IMR-90 (cell line): ENCODE measurements at regions not wholly inside any gene's neighbourhood (a gene's known extent, or its start where the extent isn't known, plus 50 kb on each side); places are given as distances from the start of the nearest gene placed in this dataset.
"Not testable (repeated sequence)": the region's sequence is repeated elsewhere in the genome, so short reads cannot be mapped to it uniquely, and the experiment has no call there.

Experiments
- ATAC-seq: fragments of 200-7000 bp; cut with Tn5 transposase; 2 replicates; pipeline ENCODE4 v1.9.1; 2020; ENCODE audit warnings: low read depth, mild to moderate bottlenecking, moderate library complexity
- BruUV-seq: library from RNA; stranded (reverse); fragments of 400-500 nt; replicated peaks from 2 replicates; lab custom pipeline; 2021; lab: Mats Ljungman, UMichigan
- CTCF ChIA-PET: fragments of 300-600 bp; formaldehyde crosslinking; extraction: SDS; loops from one replicate; lab custom pipeline; 2021; ENCODE audit warnings: antibody characterized with exemption; lab: Yijun Ruan, JAX
- POLR2A ChIA-PET: fragments of 300-600 bp; sonication (Branson Sonifier 250); formaldehyde crosslinking; loops from one replicate; lab custom pipeline; 2022; ENCODE audit warnings: antibody characterized with exemption; ENCODE audit not compliant: unreplicated experiment; lab: Charles Lee
- DNase-seq: peaks from one replicate; pipeline ENCODE4 v3.0.0; 2013
- H2AFZ ChIP-seq: replicated peaks from 2 replicates; pipeline ENCODE3; 2013; ENCODE audit warnings: low read length, mild to moderate bottlenecking; ENCODE audit not compliant: poor library complexity
- H2AK5ac ChIP-seq: 2 replicates; pipeline ENCODE4 v1.6.1; 2013; ENCODE audit warnings: low read depth, low read length, inconsistent platforms
- H2AK9ac ChIP-seq: replicated peaks from 2 replicates; pipeline ENCODE3; 2013; ENCODE audit warnings: mild to moderate bottlenecking, low read depth, low read length, moderate library complexity; ENCODE audit not compliant: poor library complexity
- H2BK120ac ChIP-seq: 2 replicates; pipeline ENCODE4 v1.6.1; 2013; ENCODE audit warnings: low read depth, low read length, inconsistent platforms
- H2BK15ac ChIP-seq: 3 replicates; pipeline ENCODE4 v1.6.1; 2013; ENCODE audit warnings: low read depth, low read length, inconsistent platforms
- H2BK20ac ChIP-seq: 2 replicates; pipeline ENCODE4 v1.6.1; 2013; ENCODE audit warnings: low read depth, mild to moderate bottlenecking, inconsistent platforms, low read length, moderate library complexity
- H2BK5ac ChIP-seq: 2 replicates; pipeline ENCODE4 v1.6.1; 2013; ENCODE audit warnings: mild to moderate bottlenecking, low read depth, low read length, inconsistent platforms; ENCODE audit not compliant: poor library complexity, severe bottlenecking
- H3K14ac ChIP-seq: replicated peaks from 2 replicates; pipeline ENCODE4 v1.6.1; 2013; ENCODE audit warnings: low read depth, low read length, inconsistent platforms
- H3K18ac ChIP-seq: 2 replicates; pipeline ENCODE4 v1.6.1; 2013; ENCODE audit warnings: low read depth, low read length, control low read depth
- H3K23ac ChIP-seq: 2 replicates; pipeline ENCODE4 v1.6.1; 2013; ENCODE audit warnings: low read depth, low read length, inconsistent platforms
- H3K27ac ChIP-seq: 2 replicates; pipeline ENCODE4 v1.5.1; 2013; ENCODE audit warnings: mild to moderate bottlenecking, control low read depth, low read length; ENCODE audit not compliant: insufficient read depth
- H3K27me3 ChIP-seq: 2 replicates; pipeline ENCODE4 v1.6.1; 2013; ENCODE audit warnings: low read length; ENCODE audit not compliant: control insufficient read depth, insufficient read depth
- H3K36me3 ChIP-seq: 2 replicates; pipeline ENCODE4 v1.6.1; 2013; ENCODE audit warnings: low read length, mixed read lengths; ENCODE audit not compliant: control insufficient read depth, insufficient read depth
- H3K4ac ChIP-seq: 2 replicates; pipeline ENCODE4 v1.6.1; 2013; ENCODE audit warnings: low read depth, low read length, inconsistent platforms
- H3K4me1 ChIP-seq: 2 replicates; pipeline ENCODE4 v1.6.1; 2013; ENCODE audit warnings: low read length, mixed read lengths; ENCODE audit not compliant: control insufficient read depth, insufficient read depth
- H3K4me2 ChIP-seq: 2 replicates; pipeline ENCODE4 v1.6.1; 2013; ENCODE audit warnings: low read depth, mild to moderate bottlenecking, control low read depth, low read length, moderate library complexity
- H3K4me3 ChIP-seq: 2 replicates; pipeline ENCODE4 v1.5.1; 2013; ENCODE audit warnings: low read depth, mild to moderate bottlenecking, control low read depth, low read length, moderate library complexity; ENCODE audit not compliant: insufficient read depth
- H3K56ac ChIP-seq: 2 replicates; pipeline ENCODE4 v1.6.1; 2013; ENCODE audit warnings: low read length, inconsistent platforms; ENCODE audit not compliant: insufficient read depth; ENCODE audit errors: extremely low read depth
- H3K79me1 ChIP-seq, 2 experiments: 2 replicates each; pipeline ENCODE4 v1.6.1; 2013; ENCODE audit warnings: low read length in 2 of 2, inconsistent platforms in 1 of 2, low read depth in 1 of 2
- H3K9ac ChIP-seq: 2 replicates; pipeline ENCODE4 v1.6.1; 2013; ENCODE audit warnings: low read depth, low read length, control low read depth
- H3K9me1 ChIP-seq: 2 replicates; pipeline ENCODE4 v1.6.1; 2013; ENCODE audit warnings: low read length, inconsistent platforms; ENCODE audit not compliant: insufficient read depth
- H3K9me3 ChIP-seq: 2 replicates; pipeline ENCODE4 v1.6.1; 2013; ENCODE audit warnings: low read length; ENCODE audit not compliant: control insufficient read depth, insufficient read depth
- H4K20me1 ChIP-seq: 2 replicates; pipeline ENCODE4 v1.6.1; 2013; ENCODE audit warnings: low read length, inconsistent platforms; ENCODE audit not compliant: insufficient read depth
- H4K5ac ChIP-seq: 2 replicates; pipeline ENCODE4 v1.6.1; 2013; ENCODE audit warnings: mild to moderate bottlenecking, low read depth, low read length, control low read depth
- H4K8ac ChIP-seq, 2 experiments: 2 replicates each; pipeline ENCODE4 v1.6.1; 2013; ENCODE audit warnings: low read depth in 2 of 2, low read length in 2 of 2, control low read depth in 1 of 2, inconsistent platforms in 1 of 2
- H4K91ac ChIP-seq: 2 replicates; pipeline ENCODE4 v1.6.1; 2013; ENCODE audit warnings: low read depth, low read length, inconsistent platforms; ENCODE audit not compliant: insufficient read depth
- POLR2A ChIP-seq: IDR thresholded peaks from 2 replicates; pipeline ENCODE4 v1.6.1; 2012; ENCODE audit warnings: mild to moderate bottlenecking, low read depth, low read length
- RAD21 ChIP-seq: IDR thresholded peaks from 2 replicates; pipeline ENCODE4 v1.6.1; 2012; ENCODE audit warnings: low read length, improper control_type of control experiment
- SMC3 ChIP-seq: fragments of 150-350 bp; IDR thresholded peaks from 2 replicates; pipeline ENCODE4 v1.6.1; 2016; ENCODE audit warnings: low read depth, mild to moderate bottlenecking, antibody characterized with exemption, low read length, moderate library complexity
- WGBS, 2 experiments: methylation state at CpG; one replicate each; pipeline versions ENCODE4 v1.1.5 to v1.1.7; 2013; ENCODE audit warnings: missing lambda C conversion rate in 2 of 2; ENCODE audit not compliant: insufficient read length in 1 of 2; ENCODE audit errors: extremely low coverage in 2 of 2; 5-methylcytosine and 5-hydroxymethylcytosine counted together
- dilution Hi-C: fragments of 300-500 bp; cut with HindIII; formaldehyde crosslinking; loops from one replicate; pipeline ENCODE4 v1.14.3; 2018; ENCODE audit warnings: low sequenced_read_pairs; ENCODE audit not compliant: unreplicated experiment
- in situ Hi-C: fragments of 300-500 bp; cut with MboI; formaldehyde crosslinking; loops from 3 replicates; pipeline ENCODE4 v1.14.3; 2019; ENCODE audit warnings: low sequenced_read_pairs, inconsistent platforms, mixed read lengths
- intact Hi-C: fragments of 100-400 bp; cut with micrococcal nuclease; formaldehyde crosslinking; loops from 2 replicates; pipeline ENCODE4 v1.10.0; 2022
- TF ChIP-seq, protein P1 (sequence below): conservative IDR thresholded peaks from 2 replicates; pipeline ENCODE4 v1.5.1; 2012; ENCODE audit warnings: mild to moderate bottlenecking, low read depth, low read length, improper control_type of control experiment

DNA sequence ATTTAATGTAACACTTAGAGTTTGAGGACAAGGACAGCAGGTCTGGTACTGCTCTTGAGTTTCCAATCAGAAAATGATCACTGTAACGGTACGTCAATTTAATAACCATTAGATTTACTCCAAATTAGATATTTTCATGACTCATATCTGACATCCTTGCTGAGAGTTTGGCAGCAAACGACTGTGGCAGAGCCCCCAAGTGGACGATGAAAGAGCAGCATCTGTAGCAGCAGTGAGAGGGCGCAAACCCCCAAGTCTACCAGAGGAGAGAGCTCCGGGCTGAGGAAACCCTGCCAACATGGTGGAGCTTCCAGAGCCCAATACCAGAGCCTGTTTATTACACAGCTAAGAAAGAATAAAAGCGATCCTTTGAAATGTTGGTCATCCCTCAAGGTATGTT, 73.2 kb upstream of the EPB41L4A start:
- in situ Hi-C loops: no loop called here
- intact Hi-C loops: loop anchor here (2.0 kb wide), 1 partner anchor 281 kb away; no protein-coding TSS in a partner anchor
- BruUV-seq: no TSS peak

DNA sequence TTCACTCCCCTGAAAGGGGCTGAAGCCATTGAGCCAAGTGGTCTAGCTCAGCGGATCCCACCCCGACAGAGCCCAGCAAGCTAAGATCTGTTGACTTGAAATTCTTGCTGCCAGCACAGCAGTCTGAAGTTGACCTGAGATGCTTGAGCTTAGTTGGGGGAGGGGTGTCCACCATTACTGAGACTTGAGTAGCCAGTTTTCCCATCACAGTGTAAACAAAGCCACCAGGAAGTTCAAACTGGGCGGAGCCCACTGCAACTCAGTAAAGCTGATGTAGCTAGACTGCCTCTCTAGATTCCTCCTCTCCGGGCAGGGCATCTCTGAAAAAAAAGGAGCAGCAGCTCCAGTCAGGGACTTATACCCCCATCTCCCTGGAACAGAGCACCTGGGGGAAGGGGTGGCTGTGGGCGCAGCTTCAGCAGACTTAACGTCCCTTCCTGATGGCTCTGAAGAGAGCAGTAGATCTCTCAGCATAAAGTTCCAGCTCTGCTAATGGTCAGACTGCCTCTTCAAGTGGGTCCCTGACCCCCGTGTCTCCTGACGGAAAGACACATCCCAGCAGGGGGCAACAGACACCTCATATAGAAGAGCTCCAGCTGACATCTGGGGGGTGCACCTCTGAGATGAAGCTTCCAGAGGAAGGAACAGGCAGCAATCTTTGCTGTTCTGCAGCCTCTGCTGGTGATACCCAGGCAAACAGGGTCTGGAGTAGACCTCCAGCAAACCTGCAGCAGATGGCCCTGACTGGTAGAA, 84.8 kb upstream of the EPB41L4A start:
- H2BK120ac ChIP-seq, DNase-seq, dilution Hi-C loops, H2BK15ac ChIP-seq, H3K56ac ChIP-seq, H3K27me3 ChIP-seq, H2AK5ac ChIP-seq, H2AFZ ChIP-seq, H3K4me3 ChIP-seq, H2AK9ac ChIP-seq, H3K27ac ChIP-seq, H3K9me3 ChIP-seq, CTCF ChIA-PET, H3K4me2 ChIP-seq, H4K20me1 ChIP-seq, H3K14ac ChIP-seq, H4K91ac ChIP-seq, intact Hi-C loops, H3K4ac ChIP-seq, H3K9ac ChIP-seq, H3K9me1 ChIP-seq, in situ Hi-C loops, H3K4me1 ChIP-seq, POLR2A ChIA-PET, BruUV-seq, H3K36me3 ChIP-seq, H3K18ac ChIP-seq, H4K8ac ChIP-seq, ATAC-seq, H4K5ac ChIP-seq, H3K23ac ChIP-seq, H2BK20ac ChIP-seq, H2BK5ac ChIP-seq, H3K79me1 ChIP-seq: not testable (repeated sequence)
- WGBS, 2 experiments: 60% methylated on average over 1 of the region's 8 CpGs; no CpG with 5 or more reads in 1 of the 2 experiments

More for the DNA sequence above, 73.2 kb upstream of the EPB41L4A start:
- DNase-seq (peak; percentile 23), ATAC-seq (peak; percentile 69)
- Histone ChIP-seq H4K5ac (no peak overlapping the region), H2BK5ac (no peak overlapping the region), H3K9me3 (no peaks in the 10 kb centered on the region), H2BK120ac (no peak overlapping the region), H3K56ac (no peak overlapping the region), H3K9ac (no peak overlapping the region), H2AFZ (no peak overlapping the region), H2AK5ac (no peak overlapping the region), H3K4me3 (no peak overlapping the region), H2AK9ac (no peak overlapping the region), H4K20me1 (no peaks in the 10 kb centered on the region), H3K27ac (no peak overlapping the region), H2BK15ac (no peak overlapping the region), H3K79me1 (no peaks in the 10 kb centered on the region), H3K14ac (no peak overlapping the region), H3K4ac (no peak overlapping the region), H3K4me1 (no peaks in the 10 kb centered on the region), H4K91ac (no peak overlapping the region), H2BK20ac (no peak overlapping the region), H4K8ac (no peak overlapping the region), H3K36me3 (no peaks in the 10 kb centered on the region), H3K9me1 (no peaks in the 10 kb centered on the region), H3K23ac (no peak overlapping the region), H3K27me3 (no peaks in the 10 kb centered on the region), H3K4me2 (no peak overlapping the region), H3K18ac (no peak overlapping the region)
- CTCF ChIA-PET: interaction anchor here (0.7 kb wide), 1 partner anchor 22 kb away, joined by 3 read pairs; no protein-coding TSS in a partner anchor
- TF ChIP-seq SMC3: 0 out of 2 replicates have a peak, but pooled peaks have one; percentile 10
- TF ChIP-seq, protein P1, sequence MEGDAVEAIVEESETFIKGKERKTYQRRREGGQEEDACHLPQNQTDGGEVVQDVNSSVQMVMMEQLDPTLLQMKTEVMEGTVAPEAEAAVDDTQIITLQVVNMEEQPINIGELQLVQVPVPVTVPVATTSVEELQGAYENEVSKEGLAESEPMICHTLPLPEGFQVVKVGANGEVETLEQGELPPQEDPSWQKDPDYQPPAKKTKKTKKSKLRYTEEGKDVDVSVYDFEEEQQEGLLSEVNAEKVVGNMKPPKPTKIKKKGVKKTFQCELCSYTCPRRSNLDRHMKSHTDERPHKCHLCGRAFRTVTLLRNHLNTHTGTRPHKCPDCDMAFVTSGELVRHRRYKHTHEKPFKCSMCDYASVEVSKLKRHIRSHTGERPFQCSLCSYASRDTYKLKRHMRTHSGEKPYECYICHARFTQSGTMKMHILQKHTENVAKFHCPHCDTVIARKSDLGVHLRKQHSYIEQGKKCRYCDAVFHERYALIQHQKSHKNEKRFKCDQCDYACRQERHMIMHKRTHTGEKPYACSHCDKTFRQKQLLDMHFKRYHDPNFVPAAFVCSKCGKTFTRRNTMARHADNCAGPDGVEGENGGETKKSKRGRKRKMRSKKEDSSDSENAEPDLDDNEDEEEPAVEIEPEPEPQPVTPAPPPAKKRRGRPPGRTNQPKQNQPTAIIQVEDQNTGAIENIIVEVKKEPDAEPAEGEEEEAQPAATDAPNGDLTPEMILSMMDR: peak; percentile 40
- no peak for TF ChIP-seq POLR2A
- TF ChIP-seq RAD21: peak; percentile 12; the same call in 1 of the 2 replicates
- dilution Hi-C loops: no loop called here
- no CpG with 5 or more reads among the region's 7 CpGs for WGBS, 2 experiments
- POLR2A ChIA-PET: no interaction called here
